ENCODE measurements at regions not wholly inside any gene's neighbourhood (a gene's known extent, or its start where the extent isn't known, plus 50 kb on each side); places are given as distances from the start of the nearest gene placed in this dataset.

DNA sequence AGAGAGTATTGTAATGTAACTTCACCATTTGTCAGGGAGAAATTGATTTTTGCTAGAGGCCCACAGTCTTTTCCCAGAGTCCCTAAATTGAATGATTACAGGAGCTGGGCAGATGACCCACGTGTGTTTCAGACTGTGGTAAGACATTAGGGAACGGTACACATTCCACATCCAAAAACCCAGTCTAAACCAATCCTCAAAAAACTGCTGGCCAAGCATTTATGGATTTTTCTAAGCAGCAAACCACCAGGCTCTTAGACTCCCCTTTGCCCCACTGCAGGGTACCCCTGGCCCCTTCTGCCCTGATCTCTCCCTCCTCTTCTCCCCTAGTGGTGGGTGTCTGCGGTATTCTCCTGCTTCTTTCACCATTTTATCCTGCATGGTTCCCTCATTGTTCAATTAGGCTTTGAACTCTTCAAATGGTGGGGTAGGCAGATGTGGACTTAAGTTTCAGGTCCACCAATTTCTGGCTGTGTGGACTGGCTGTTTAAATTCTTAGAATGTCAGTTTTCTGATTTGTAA, 135.5 kb upstream of the SORCS3 start:
- DNase-seq = no peak

DNA sequence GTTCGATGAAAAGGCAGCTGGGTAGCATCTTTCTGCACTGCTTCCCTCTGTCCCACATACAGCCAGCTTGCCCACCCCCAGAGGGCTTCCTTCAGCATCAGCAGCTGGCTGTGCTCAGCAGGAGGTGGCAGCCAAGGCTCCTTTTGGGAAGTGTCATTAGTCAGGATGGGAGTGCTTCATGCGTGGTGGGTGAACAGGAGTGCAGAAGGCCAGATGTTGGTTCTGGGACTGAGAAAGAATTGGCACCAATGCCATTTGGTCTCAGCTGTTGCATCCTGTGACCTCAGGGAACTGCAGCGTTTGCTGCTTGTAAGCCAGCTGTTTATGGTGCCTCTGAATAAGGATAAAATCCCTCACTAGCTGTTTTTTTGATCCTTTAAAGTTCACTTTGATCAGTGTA, 131.1 kb upstream of the SORCS3 start:
- DNase-seq = no peak

DNA sequence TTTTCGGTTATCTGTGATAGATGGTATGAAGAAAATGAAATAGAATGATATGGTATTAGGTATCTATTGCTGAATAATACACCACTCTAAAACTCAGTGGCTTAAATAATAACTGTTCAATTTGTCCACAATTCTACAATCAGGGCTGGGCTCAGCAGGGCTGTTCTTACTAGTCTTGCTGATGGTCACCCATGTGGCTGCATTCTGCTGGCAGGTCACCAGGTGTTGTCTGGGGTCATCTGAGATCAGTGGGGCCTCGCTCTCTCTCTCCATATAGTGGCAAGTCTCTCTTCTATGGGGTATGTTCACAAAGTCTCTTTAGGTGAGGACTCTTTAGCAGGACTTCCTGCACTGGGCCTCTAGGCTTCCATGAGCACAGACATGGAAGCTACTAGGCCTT, 130.4 kb upstream of the SORCS3 start:
- no peak for DNase-seq

DNA sequence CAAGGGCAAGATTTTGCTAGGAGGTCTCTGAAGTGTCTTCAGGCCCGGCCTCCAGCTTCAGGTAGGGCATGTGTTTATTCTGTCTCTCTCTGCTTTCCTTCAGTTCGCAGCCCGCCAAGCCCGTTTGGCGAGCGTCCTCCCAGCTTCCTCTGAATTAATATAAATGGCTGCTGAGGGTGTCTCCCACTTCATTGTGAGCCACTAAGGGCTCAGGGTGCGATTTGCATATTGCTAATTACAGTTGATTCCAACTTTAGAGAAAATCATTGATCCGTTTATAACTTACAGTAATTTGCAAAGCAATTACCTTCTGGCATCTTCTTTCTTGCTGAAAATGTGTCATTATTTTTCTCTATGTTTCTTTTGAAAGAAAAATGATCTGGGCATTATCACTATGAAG, 128.3 kb upstream of the SORCS3 start:
- no peak for DNase-seq

DNA sequence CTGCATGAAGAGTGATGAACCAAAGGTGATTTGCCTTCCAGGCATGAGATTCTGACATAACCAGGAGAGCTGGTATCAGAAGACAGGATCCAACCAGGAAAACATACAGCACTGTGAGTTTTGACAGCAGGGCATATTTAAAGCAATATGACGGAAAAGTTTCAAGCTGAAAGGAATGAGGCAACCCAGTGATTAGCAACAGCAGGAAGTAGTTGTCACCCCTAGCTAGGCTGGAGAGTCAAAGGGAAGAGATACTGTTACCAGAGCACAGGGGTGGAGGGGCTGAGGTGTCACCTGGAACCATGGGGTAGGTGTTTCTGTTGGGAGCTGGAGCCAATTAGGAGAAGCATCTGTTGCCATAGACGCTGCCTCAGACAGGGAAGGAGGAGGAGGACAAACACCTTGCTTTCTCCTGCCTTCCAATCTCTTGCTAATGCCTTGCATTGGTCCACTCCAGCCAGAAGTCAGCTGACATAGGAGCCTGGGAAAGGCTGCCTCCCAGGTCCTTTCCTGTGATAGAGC, 125.4 kb upstream of the SORCS3 start:
- no peak for DNase-seq

DNA sequence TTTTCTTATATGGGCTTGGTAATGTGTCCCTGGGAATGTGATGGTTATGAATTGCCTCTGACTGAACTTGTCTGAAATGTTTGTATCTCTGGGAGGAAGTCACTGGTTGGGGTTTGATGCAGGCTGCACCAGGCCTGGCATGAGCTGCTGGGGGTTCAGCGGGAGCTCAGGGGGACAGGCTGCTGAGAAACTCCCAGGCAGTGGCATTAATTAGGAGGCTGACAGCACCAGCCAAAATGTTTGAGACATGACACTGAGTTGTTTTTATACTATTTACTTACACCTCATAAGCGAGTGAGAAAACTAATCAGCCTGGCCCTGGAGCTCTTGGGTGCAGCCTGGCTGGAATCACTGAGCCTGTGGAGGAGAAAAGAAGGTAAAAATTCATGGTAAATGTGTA, 124.1 kb upstream of the SORCS3 start:
- DNase-seq = no peak

DNA sequence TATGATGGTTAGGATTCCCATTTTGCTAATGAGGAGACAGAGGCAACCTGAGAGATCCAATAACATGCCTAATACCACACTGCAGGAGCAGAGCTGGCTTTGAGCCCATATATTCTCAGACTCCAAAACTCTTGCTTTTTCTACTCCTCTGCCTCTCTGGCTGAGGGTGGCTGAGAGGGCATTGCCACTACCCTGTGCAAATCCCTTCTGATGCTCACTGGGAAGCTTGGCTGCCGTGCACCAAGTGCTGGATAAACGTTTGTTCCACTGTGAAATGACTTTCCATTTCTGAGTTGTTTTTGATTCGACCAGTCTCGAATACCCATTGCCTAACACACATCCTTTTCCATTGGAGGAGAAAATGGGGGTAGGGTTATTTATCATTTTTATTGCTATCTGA, 123.1 kb upstream of the SORCS3 start:
- no peak for DNase-seq

DNA sequence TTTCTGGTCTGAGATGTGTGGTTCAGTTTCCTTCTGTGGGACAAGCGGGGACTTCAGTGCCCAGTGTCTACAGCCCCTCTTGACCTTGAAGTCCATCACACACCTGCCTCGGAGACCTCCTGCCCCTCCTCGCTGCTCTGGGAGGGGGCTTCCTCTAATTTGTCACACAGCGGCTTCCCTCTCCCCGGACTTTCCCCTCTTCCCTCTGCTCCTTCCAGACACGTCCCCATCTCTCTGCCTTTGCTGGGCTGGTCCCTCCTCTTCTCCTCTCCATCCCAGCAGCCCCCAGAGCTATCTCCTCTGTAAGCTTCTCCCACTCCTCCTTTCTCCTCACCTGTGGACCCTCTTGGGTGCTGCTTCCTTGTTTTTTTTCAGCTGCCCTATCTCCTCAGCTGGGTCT, 122.2 kb upstream of the SORCS3 start:
- DNase-seq = no peak

DNA sequence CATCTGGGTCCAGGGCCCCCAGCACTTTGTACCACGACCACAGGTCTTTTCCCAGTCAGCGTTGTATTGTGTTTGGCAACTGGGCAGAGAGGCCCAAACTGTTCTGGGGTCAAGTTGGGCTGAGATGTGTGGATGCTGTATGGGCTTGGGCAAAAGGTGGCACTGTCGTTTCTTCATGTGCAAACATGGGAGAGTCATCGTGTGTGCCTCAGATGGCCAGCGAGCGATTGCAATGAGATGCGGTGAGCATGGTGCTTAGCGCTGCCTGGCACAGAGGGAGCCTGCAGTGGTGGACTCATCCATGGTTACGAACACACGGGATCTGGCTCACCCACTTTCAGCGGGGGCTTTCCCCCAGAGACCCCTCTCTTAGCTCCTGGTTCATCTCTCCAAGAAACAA, 120.4 kb upstream of the SORCS3 start:
- DNase-seq = no peak

DNA sequence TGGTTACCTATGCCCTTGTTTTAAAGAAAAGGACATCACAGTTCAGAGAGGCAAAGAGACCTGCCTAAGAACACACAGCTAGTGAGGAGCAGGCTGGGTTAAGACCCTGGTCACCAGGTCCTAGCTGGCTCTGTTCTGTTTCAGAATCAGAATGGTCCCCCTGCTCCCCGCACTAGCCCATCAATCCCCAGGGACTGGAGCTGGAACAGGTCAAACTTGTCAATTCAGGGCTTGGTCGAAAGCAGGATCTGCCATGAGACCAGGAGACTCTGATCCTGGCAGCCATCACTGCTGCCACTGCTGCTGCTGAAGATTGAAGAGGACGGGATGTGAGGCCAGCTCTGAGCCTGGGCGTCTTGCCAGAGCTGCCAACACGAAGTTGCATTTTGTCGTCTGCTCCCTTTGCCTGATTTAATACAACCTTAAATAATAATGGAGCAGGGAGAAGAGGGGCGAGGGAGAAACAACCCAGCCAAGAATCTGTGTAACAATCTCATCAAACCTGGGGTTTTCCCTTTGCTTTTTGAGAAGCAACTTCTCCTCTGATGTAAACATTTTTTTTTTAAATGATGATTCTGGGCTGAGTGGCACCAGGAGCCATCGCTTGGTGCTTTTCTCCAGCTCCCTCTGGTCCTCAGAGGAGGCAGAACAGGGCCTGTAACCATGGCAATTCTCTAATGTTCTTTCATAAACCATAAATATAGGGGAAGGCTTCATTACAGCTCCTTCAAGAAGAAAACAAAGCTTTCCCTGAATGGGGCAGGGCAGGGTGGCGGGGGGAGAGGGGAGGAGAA, 119.0 kb upstream of the SORCS3 start:
- no peak for DNase-seq

DNA sequence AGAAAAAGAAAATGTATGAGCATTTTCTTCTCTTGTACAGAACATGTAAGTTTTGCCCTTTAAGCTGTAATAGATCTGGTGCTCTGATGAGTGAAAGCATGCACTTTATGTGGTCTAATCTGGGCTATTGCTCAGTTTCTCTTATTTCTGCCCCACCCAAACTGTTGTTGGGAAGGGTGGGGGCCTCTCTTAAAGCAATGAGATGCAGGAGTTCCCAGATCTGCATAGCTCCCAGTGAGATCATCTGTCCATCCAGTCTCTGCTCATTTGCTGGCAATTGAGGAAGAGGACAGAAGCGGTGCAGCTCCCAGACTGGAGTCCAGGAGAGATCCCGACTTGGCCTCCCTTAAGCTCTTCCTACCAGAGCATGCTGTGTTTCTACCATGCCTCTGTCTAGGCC, 114.9 kb upstream of the SORCS3 start:
- no peak for DNase-seq

DNA sequence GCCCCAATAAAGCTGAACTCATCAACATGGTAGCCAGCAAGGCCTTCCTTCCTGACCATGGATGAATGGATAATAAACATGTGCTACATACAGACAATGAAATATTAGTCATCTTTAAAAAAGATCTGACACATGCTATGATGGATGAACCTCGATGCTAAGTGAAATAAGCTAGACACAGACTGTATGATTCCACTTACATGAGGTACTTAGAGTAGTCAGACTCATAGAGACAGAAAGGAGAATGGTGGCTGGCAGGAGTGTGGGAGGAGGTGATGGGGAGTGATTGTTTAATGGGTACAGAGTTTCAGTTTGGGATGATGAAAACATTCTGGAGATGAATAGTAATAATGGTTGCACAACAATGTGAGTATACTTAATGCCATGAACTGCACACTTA, 114.1 kb upstream of the SORCS3 start:
- DNase-seq = no peak

DNA sequence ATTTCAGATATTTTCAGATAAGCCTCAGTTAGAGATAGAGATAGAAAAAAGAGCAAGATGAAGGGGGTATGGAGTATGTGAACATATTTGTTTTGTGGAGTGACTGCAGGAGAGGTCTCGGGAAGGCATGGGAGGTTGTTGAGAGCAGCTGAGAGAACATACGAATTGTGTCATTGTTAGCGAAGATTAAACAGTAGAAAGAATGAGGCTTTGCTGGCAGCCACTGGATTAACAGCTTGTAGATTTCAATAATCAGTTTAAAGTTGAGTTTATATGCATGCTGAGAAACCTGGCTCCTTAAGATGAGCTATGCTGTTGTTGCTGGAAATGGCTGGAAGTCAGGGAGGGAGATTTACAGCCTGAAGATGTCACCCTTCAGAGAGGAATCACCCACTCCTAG, 100.9 kb upstream of the SORCS3 start:
- no peak for DNase-seq

DNA sequence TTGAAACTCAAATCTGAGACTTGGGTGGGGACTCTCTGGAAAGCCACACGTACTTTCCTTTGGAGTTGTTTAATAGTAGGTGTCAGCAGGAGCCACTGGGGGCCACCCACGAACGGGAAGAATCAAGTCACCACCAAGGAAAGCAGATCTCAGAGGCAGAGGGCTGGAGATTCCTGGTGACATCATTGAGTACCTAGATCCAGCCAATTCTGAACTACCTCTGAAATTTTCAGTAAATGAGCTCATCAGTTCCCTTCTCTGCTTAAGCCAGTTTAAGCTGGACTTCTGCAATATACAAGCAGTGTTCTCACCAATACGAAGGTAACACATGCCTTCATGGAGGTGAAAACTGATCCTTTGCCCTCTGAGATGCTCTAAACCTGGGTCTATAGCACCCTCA, 99.3 kb upstream of the SORCS3 start:
- no peak for DNase-seq

DNA sequence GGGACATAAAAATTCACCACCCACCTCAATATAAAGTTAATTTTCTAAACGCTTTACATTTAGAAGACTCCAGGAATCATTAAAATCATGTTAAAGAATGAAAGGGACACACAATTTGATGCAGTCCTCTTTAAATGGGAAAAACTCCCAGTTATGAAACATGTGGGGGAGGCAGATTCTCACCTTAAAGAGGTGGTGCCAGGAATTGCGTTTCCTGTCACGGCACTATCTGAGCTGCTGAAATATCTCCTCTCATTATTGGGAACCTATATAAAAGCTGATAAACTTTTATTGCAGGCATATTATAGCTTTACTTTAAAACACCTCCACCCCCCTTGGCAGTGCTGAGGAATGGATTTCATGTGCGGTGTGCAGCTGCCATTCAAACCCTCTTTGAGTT, 94.8 kb upstream of the SORCS3 start:
- DNase-seq = no peak

DNA sequence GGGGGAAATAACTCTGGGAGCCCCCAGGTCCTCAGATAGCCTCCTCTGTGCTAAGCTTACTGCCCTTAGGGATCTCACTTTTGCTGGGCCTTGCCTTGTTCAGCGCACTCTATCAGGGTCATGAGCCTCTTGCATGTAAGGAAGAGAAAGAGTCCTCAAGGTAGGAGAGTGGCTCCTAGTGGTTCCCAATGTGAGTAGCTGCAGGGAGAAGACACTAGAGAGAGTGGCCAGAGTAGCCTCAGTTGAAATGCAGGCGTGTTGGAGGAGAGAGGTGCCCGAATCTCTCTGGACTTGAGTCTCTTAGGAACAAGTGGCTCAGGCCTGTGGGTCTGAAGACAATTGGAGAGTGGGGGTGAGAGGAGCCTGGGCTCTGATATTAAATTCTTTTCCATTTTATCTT, 94.3 kb upstream of the SORCS3 start:
- no peak for DNase-seq

DNA sequence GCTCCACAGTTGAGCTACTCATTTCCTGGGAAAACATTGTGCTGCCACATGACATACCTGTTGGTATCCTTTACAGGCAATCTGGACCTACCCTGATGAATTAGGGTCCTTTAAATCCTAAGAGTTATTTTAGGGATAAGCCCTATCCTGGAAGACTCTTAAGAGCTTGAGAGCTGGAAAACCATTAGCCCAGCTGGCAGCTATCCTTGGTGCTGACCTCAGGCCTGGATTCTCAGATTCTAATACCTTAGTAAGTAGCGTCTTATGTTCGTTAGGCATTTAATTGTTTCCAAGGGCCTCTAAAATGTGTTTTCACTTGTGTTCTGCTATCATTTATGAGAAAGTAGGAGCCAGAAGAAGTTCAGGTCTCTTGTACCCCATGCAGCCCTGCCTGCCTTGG, 93.0 kb upstream of the SORCS3 start:
- DNase-seq = no peak

DNA sequence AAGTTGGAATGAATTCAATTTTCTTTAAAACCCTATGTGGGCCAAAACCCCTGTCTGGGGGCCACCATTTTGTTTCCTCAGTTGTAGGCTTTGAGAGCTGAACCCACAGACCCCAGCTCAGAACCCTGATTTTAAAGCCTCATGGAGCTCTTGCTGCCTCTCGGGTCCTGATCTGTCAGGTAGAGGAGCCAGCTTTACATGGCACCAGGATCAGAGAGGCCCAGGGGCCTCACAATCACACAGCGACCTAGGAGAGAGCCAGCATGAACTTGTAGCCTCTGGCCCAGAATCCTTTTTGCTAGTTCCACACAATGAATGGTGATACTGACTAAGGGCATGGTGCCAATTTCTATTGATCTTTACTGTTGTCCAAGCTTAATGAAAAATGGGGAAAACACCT, 84.3 kb upstream of the SORCS3 start:
- no peak for DNase-seq

DNA sequence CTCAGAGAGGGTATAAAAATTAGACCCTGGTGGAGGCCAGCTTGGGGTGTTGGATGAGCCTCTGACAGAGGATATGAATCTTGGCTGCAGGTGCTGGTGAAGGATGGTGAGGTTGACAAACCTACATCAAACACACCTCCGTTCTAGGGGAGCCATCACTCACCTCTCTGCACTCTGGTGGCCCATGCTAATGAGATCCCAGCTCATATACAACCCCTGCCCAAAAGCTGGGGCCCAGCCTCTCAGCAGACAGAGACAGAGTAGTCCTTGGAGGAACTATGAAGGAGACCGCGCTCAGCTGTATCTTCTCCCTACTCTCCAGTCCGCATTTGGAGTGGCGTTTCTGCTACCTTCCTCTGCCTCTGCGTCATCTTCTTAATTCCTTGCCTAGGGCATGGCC, 83.1 kb upstream of the SORCS3 start:
- DNase-seq = no peak

DNA sequence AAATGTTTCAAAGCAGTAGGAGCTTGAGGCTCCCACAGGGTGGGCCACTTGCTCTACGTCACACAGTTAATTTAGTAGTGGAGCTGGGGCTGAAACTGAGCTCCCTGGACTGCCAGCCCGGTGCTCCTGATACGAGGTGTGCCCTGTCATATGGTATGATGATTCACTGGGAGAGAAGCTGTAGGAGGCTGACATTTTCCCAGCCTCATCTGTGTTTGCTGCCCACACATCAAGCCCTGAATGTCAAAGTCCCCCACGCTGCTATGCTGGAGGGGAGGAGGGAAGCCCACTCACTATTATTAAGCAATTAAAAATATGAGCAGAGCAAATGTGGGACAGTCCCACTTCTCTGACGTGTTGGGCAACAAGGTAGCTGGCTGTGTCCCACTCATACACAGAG, 81.2 kb upstream of the SORCS3 start:
- DNase-seq = no peak

DNA sequence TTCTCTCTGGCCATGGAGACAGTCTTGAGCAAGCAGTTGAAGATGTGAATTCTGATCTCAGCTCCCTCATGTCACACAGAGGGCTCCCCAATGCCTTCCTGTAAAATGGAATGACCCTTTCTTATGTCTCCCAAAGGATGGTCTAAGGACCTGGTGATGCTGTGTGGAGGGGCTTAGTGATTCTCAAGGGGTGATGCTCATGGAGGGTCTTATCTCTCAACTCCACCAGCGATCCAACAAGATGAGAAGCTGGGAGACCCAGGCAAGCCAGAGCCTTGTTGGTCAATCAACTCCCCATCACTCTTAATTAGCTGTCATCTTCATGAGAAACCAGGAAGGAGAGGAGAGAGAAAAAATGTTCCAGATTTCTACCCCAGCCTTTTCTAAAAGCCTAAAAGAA, 78.0 kb upstream of the SORCS3 start:
- DNase-seq = no peak

DNA sequence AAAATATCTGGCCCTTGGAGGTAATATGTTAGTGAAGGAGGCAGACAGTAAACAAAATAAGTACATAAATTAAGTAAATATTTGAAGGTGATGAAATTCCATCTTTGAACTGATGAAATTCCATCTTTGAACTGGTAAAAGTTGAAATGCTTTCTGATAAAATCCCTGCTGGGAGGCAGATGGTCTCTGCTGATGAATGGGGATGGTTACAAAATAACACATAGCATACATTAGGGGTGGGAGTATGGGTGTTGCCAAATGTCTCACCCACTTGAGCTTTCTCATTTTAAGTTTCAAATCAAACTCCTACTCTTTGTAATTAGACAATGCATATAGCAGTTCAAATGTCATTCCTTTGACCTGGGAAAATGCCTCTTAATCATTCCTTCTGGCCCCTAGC, 77.5 kb upstream of the SORCS3 start:
- DNase-seq = no peak

DNA sequence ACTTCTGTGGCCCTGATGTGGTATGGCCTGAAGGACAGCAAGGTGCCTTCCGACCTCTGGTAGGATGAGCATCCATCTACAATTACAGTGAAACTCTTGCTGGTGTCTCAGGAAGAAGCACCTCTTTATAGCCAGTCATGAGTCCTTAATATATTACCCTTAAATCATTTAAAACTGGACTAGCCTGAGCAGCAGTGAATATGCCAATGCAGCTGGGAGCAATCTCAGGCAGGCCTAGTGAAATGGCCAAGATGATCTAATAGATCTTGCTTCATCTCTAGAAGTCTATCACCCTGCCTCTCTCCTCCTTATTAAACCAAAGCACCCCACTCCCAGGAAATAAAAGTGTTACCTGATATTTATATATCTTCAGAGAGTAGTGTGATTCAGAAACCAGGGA, 66.7 kb upstream of the SORCS3 start:
- no peak for DNase-seq

DNA sequence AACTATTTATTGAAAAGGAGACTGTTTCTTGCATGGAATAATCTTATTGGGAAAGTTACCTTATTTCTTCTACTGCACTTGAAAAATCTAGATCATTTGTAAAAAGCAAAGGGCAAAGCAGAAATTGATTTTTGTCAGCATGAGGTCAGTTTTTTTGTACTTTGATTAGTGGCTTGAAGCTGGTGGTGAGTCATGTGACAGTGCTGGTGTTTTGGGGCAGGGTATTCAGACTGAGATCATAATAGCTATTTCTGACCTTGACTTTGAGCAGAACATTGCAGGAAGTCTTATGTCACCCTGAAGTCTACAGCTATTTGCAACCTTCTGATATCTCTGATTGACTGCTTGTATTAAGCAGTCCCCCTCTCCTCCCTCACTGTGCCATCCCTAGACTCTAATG, 66.3 kb upstream of the SORCS3 start:
- DNase-seq = no peak

DNA sequence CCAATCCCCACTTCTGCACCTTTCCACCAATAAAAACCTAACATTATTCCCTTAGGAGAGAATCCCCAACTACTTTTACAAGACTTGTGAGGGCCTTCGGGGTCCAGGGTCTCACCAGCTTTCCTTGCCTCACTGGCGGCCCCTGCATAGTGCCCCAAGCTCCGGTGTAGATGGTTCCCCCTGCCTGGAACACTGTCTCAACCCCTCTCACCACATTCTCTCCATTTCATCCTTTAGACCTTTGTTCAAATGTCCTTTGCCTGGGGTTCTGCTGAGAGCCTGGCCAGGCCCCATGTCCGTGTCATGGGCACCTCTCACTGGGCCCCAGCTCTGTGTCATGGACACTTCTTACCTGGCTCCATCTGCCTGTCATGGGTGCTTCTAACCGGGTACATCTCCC, 64.5 kb upstream of the SORCS3 start:
- DNase-seq = no peak

Data from activated effector memory CD4-positive, alpha-beta T cell treated with Interleukin-2 at 50 U/mL for 16 hours (primary cell).